ENCODE measurements at regions not wholly inside any gene's neighbourhood (a gene's known extent, or its start where the extent isn't known, plus 50 kb on each side); places are given as distances from the start of the nearest gene placed in this dataset.

DNA sequence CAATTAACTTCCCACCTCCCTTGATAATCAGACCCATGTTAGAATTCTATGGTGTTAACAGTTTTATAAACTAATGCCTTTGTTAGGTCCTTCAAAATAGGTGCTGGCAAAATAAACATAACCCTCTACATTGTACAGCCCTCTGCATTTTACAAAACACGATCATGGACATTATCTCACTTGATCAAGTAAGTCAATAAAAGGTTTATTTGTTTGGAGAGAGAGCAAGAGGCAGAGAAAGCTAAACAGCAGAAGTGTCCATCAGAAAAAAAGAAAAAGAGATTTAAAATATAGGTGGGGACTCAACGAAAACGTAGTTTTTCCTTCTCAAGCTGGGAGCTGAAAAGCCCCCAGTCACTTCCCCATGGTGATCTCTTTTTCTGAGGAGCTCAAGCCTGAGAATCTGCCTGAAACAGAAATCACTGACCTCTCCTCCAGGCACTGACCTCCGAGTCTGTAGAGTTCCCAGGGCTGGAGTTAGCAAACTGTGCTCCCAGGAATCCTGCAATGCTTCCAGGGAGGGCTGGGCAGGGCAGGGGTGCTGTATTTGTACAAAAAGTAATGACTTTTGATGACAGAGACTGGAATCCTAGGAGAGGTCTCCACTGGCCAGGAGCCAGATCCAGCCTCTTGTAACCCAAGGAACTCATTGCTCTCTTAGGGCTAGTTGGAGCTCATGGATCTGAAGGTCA is 137.8 kb upstream of the KLHL29 start:
- Histone ChIP-seq H3K27me3 (ENCODE audit: control insufficient read depth, insufficient read depth, low read length) (peaks cover 1% of the 10 kb centered on the region; the same call in 1 of the 2 replicates), H3K36me3 (ENCODE audit: control insufficient read depth, insufficient read depth, low read length) (no peaks in the 10 kb centered on the region), H3K4me3 (ENCODE audit: low read depth, low read length) (no peak overlapping the region)
- no peak for DNase-seq (ENCODE audit: low read depth)
- ChIA-PET CTCF (interaction anchor here (0.6 to 0.7 kb wide), 3 partner anchors 44 to 1424 kb away, joined by 3 to 4 read pairs (median 4); no protein-coding TSS in a partner anchor), POLR2A (no interaction called here)
- TF ChIP-seq, protein P1, sequence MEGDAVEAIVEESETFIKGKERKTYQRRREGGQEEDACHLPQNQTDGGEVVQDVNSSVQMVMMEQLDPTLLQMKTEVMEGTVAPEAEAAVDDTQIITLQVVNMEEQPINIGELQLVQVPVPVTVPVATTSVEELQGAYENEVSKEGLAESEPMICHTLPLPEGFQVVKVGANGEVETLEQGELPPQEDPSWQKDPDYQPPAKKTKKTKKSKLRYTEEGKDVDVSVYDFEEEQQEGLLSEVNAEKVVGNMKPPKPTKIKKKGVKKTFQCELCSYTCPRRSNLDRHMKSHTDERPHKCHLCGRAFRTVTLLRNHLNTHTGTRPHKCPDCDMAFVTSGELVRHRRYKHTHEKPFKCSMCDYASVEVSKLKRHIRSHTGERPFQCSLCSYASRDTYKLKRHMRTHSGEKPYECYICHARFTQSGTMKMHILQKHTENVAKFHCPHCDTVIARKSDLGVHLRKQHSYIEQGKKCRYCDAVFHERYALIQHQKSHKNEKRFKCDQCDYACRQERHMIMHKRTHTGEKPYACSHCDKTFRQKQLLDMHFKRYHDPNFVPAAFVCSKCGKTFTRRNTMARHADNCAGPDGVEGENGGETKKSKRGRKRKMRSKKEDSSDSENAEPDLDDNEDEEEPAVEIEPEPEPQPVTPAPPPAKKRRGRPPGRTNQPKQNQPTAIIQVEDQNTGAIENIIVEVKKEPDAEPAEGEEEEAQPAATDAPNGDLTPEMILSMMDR (IDR thresholded peaks at IDR 0.05; ENCODE audit: insufficient read depth, low read depth, low read length) = no peak

DNA sequence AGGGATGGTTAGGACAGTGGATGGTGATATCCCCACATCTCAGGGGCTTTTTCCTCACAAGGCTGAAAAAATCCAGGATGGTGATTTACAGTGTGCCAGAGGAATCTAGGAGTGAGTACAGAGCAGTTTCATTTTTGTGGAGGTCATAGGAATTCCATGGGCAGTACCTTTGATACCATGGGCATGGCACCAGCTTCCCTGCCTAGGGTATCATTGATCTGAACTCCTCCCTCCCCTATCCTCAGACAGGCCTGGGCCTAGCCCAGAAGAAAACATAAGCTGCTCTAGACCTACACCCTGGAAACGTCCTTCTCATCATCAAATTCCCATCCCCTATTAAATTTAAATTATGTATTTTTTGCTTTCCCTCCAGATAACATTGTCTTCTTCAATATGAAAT is 136.3 kb upstream of the KLHL29 start:
- no peak overlapping the region for H3K4me3 ChIP-seq (ENCODE audit: low read depth, low read length)
- no peaks in the 10 kb centered on the region for H3K36me3 ChIP-seq (ENCODE audit: control insufficient read depth, insufficient read depth, low read length)
- CTCF ChIA-PET = interaction anchor here (1.6 kb wide), 1 partner anchor 10 kb away, joined by 4 read pairs; no protein-coding TSS in a partner anchor
- peaks cover 1% of the 10 kb centered on the region; the same call in 1 of the 2 replicates for H3K27me3 ChIP-seq (ENCODE audit: control insufficient read depth, insufficient read depth, low read length)
- no peak for DNase-seq (ENCODE audit: low read depth)
- POLR2A ChIA-PET = no interaction called here
- TF ChIP-seq, protein P1 (IDR thresholded peaks at IDR 0.05; ENCODE audit: insufficient read depth, low read depth, low read length) = no peak

DNA sequence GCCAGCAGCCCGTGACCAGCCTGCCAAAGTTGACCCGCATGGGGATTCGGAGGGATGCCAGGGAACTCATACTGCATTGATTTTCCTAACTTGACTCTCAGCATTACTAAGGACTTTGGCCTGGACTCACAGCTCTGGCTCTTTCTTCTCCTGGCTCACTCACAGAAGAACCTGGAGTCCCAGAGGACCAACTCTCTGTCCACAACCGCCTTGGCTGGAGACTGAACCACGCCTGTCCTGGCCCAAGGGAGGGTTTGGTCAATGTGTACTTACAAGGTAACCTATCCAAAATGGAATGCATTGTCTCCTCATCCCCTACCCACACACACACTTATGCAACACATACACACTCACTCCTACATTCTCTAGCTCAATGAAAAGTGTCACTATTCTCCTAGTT is 135.6 kb upstream of the KLHL29 start:
- no peak for DNase-seq (ENCODE audit: low read depth)
- ChIA-PET POLR2A (no interaction called here), CTCF (interaction anchor here (1.6 kb wide), 1 partner anchor 10 kb away, joined by 4 read pairs; no protein-coding TSS in a partner anchor)
- Histone ChIP-seq H3K36me3 (ENCODE audit: control insufficient read depth, insufficient read depth, low read length) (no peaks in the 10 kb centered on the region), H3K27me3 (ENCODE audit: control insufficient read depth, insufficient read depth, low read length) (peaks cover 1% of the 10 kb centered on the region; the same call in 1 of the 2 replicates), H3K4me3 (ENCODE audit: low read depth, low read length) (no peak overlapping the region)
- TF ChIP-seq, protein P1 (IDR thresholded peaks at IDR 0.05; ENCODE audit: insufficient read depth, low read depth, low read length) = no peak

DNA sequence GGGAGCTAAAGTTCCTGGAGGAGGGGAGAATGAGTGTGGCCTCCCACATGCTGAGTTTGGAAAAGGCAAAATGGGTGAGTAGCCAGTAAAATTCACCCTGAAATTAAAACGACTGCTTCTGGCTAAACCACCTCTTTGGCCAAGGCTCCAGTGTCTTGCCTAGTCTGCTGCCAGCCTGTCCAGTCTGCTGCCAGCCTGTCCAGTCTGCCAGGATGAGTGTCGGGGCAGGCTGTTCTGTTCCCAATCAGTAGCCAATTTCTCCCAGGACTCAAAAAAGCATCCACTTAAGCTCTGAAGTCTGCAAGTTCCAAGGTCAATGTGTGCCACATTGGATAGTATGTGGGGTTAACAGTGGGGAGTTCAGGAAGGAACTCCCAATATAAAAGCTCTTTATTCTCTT is 134.6 kb upstream of the KLHL29 start:
- DNase-seq (ENCODE audit: low read depth) = no peak
- TF ChIP-seq, protein P1 (IDR thresholded peaks at IDR 0.05; ENCODE audit: insufficient read depth, low read depth, low read length) = no peak
- Histone ChIP-seq H3K27me3 (ENCODE audit: control insufficient read depth, insufficient read depth, low read length) (peaks cover 1% of the 10 kb centered on the region; the same call in 1 of the 2 replicates), H3K4me3 (ENCODE audit: low read depth, low read length) (no peak overlapping the region), H3K36me3 (ENCODE audit: control insufficient read depth, insufficient read depth, low read length) (no peaks in the 10 kb centered on the region)
- POLR2A ChIA-PET = no interaction called here
- CTCF ChIA-PET = no interaction called here

DNA sequence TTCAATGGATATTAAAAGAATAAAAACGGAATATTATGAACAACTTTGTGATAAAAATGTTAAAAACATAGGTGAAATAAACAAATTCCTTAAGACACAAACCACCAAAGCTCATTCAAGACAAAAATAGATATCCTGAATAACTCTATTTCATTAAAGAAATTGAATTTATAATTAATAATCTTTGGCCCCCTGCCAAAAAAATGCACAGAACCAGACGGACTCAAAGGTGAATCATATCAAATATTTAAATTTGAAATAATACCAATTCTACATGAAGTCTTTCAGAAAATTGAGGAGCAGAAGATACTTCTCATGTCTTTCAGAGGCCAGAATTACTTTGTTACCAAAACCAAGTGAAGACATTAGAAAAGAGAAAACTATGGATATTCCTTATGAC is 128.3 kb upstream of the KLHL29 start:
- TF ChIP-seq, protein P1 (IDR thresholded peaks at IDR 0.05; ENCODE audit: insufficient read depth, low read depth, low read length) = no peak
- ChIA-PET POLR2A (no interaction called here), CTCF (no interaction called here)
- Histone ChIP-seq H3K4me3 (ENCODE audit: low read depth, low read length) (no peak overlapping the region), H3K27me3 (ENCODE audit: control insufficient read depth, insufficient read depth, low read length) (no peaks in the 10 kb centered on the region), H3K36me3 (ENCODE audit: control insufficient read depth, insufficient read depth, low read length) (no peaks in the 10 kb centered on the region)
- no peak for DNase-seq (ENCODE audit: low read depth)

Data from BJ (cell line).